ENCODE measurements at regions not wholly inside any gene's neighbourhood (a gene's known extent, or its start where the extent isn't known, plus 50 kb on each side); places are given as distances from the start of the nearest gene placed in this dataset.

GRCh38 chr15:20340931-20341661 is 200.5 kb downstream of the GOLGA6L6 start:
- TF ChIP-seq POLR2A (IDR thresholded peaks at IDR 0.05) (no peak), CTCF (IDR thresholded peaks at IDR 0.05) (no peak), EP300 (IDR thresholded peaks at IDR 0.05) (no peak), POLR2AphosphoS5 (IDR thresholded peaks at IDR 0.05) (no peak)

Measured in upper lobe of left lung (tissue), 4 donors.